AG09309 (cell line): ENCODE measurements at regions not wholly inside any gene's neighbourhood (a gene's known extent, or its start where the extent isn't known, plus 50 kb on each side); places are given as distances from the start of the nearest gene placed in this dataset.

Experiments used
- DNase-seq: peaks from one replicate; pipeline ENCODE4 v3.0.0-alpha.2; 2010; ENCODE audit warnings: low read depth
- H3K4me3 ChIP-seq: 2 replicates; pipeline ENCODE4 v1.5.1; 2011; ENCODE audit warnings: mild to moderate bottlenecking, low read depth, low read length, moderate library complexity; ENCODE audit not compliant: control insufficient read depth
- CTCF ChIP-seq: IDR thresholded peaks from 2 replicates; pipeline ENCODE4 v1.5.1; 2011; ENCODE audit warnings: mild to moderate bottlenecking, low read depth, low read length, inconsistent platforms; ENCODE audit not compliant: insufficient read depth, control insufficient read depth; ENCODE audit errors: missing control alignments

- no peak for DNase-seq
- TF ChIP-seq CTCF = no peak
- no peak overlapping the region for H3K4me3 ChIP-seq
Observed at GRCh38 chr4:160316036-160316435, 1213.2 kb downstream of the RAPGEF2 start.

GRCh38 chr4:160318567-160319220, 1215.8 kb downstream of the RAPGEF2 start:
- H3K4me3 ChIP-seq = no peak overlapping the region
- no peak for DNase-seq
- TF ChIP-seq CTCF = no peak

- no peak for DNase-seq
- no peak for TF ChIP-seq CTCF
- no peak overlapping the region for H3K4me3 ChIP-seq
Observed at GRCh38 chr4:160319221-160319867, 1216.5 kb downstream of the RAPGEF2 start.

GRCh38 chr4:160319868-160320260, 1217.0 kb downstream of the RAPGEF2 start:
- H3K4me3 ChIP-seq = no peak overlapping the region
- TF ChIP-seq CTCF = no peak
- no peak for DNase-seq

GRCh38 chr4:160326110-160326509, 1223.2 kb downstream of the RAPGEF2 start:
- H3K4me3 ChIP-seq = no peak overlapping the region
- no peak for DNase-seq
- TF ChIP-seq CTCF = no peak

GRCh38 chr4:160347197-160347596, 1244.3 kb downstream of the RAPGEF2 start:
- no peak for TF ChIP-seq CTCF

GRCh38 chr4:160350944-160351343, 1248.1 kb downstream of the RAPGEF2 start:
- no peak overlapping the region for H3K4me3 ChIP-seq
- no peak for TF ChIP-seq CTCF
- no peak for DNase-seq

More at GRCh38 chr4:160347197-160347596, 1244.3 kb downstream of the RAPGEF2 start:
- DNase-seq = no peak
- no peak overlapping the region for H3K4me3 ChIP-seq
